Endothelial cell of umbilical vein (primary cell): ENCODE measurements at regions not wholly inside any gene's neighbourhood (a gene's known extent, or its start where the extent isn't known, plus 50 kb on each side); places are given as distances from the start of the nearest gene placed in this dataset.

ENCODE experiments used
- BruUV-seq: library from RNA; stranded (reverse); fragments of 400-500 nt; replicated peaks from 2 replicates; lab custom pipeline; 2021; lab: Mats Ljungman, UMichigan
- CTCF ChIA-PET: fragments of 300-600, 350-600 bp; sonication (Branson Sonifier 250); formaldehyde crosslinking; loops from one replicate; lab custom pipeline; 2021; ENCODE audit warnings: antibody characterized with exemption, inconsistent platforms; lab: Charles Lee
- POLR2A ChIA-PET: fragments of 300-600, 350-600 bp; sonication (Branson Sonifier 250); formaldehyde crosslinking; loops from one replicate; lab custom pipeline; 2021; ENCODE audit warnings: antibody characterized with exemption, inconsistent platforms; lab: Charles Lee
- DNase-seq: peaks from one replicate; pipeline ENCODE4 v3.0.0-alpha.2; 2011; ENCODE audit warnings: low read depth, low spot score
- FAIRE-seq: peaks from 2 replicates; lab custom pipeline; 2011; peaks lifted over from hg19 to GRCh38; lab: Jason Lieb, UNC
- H2AFZ ChIP-seq: 2 replicates; pipeline ENCODE4 v1.6.0; 2012; ENCODE audit warnings: low read depth, low read length, control low read depth, inconsistent platforms
- H3K27ac ChIP-seq: 2 replicates; pipeline ENCODE4 v1.5.1; 2011; ENCODE audit warnings: low read depth, mild to moderate bottlenecking, control low read depth, low read length, moderate library complexity; ENCODE audit not compliant: insufficient read depth
- H3K27me3 ChIP-seq, 2 experiments: 2 replicates each; pipeline versions ENCODE4 v1.6.0 to v1.6.1; 2011; ENCODE audit warnings: low read length in 2 of 2, mixed read lengths in 1 of 2; ENCODE audit not compliant: control insufficient read depth in 2 of 2, insufficient read depth in 2 of 2
- H3K36me3 ChIP-seq, 2 experiments: 2 replicates in 1 of 2; 3 replicates in 1 of 2; pipeline ENCODE4 v1.5.1; 2011; ENCODE audit warnings: low read length in 2 of 2, mild to moderate bottlenecking in 1 of 2, moderate library complexity in 1 of 2; ENCODE audit not compliant: control insufficient read depth in 2 of 2, insufficient read depth in 2 of 2; ENCODE audit errors: extremely low read depth in 1 of 2
- H3K4me1 ChIP-seq: 3 replicates; pipeline ENCODE4 v1.5.1; 2011; ENCODE audit warnings: mild to moderate bottlenecking, low read length; ENCODE audit not compliant: control insufficient read depth, insufficient read depth; ENCODE audit errors: extremely low read depth
- H3K4me2 ChIP-seq: 2 replicates; pipeline ENCODE4 v1.6.1; 2011; ENCODE audit warnings: low read length, control low read depth, mixed read lengths; ENCODE audit not compliant: insufficient read depth
- H3K4me3 ChIP-seq, 3 experiments: fragments of 200-600 bp in 1 of 3; sonication (generic), shearing (Covaris generic) in 1 of 3; replicated peaks in 1 of 3; 2 replicates each; pipeline ENCODE4 v1.5.1; 2011 to 2016; ENCODE audit warnings: control low read depth in 3 of 3, low read length in 3 of 3, mild to moderate bottlenecking in 2 of 3, inconsistent platforms in 1 of 3, low read depth in 1 of 3, moderate library complexity in 1 of 3; ENCODE audit not compliant: insufficient read depth in 1 of 3
- H3K79me2 ChIP-seq: 2 replicates; pipeline ENCODE4 v1.6.0; 2012; ENCODE audit warnings: low read length, inconsistent platforms; ENCODE audit not compliant: control insufficient read depth, insufficient read depth
- H3K9ac ChIP-seq: replicated peaks from 2 replicates; pipeline ENCODE3; 2011; ENCODE audit warnings: low read length, control low read depth; ENCODE audit not compliant: insufficient read depth; ENCODE audit errors: extremely low read depth
- H3K9me1 ChIP-seq: replicated peaks from 3 replicates; pipeline ENCODE4 v1.6.0; 2011; ENCODE audit warnings: mild to moderate bottlenecking, low read length; ENCODE audit not compliant: control insufficient read depth, insufficient read depth; ENCODE audit errors: extremely low read depth
- H3K9me3 ChIP-seq: replicated peaks from 2 replicates; pipeline ENCODE4 v1.5.1; 2012; ENCODE audit warnings: low read length, inconsistent platforms; ENCODE audit not compliant: control insufficient read depth, insufficient read depth
- H4K20me1 ChIP-seq: replicated peaks from 2 replicates; pipeline ENCODE3; 2011; ENCODE audit warnings: mild to moderate bottlenecking, low read length; ENCODE audit not compliant: control insufficient read depth, insufficient read depth; ENCODE audit errors: extremely low read depth
- CTCF ChIP-seq, 2 donors: IDR thresholded peaks; 1 replicate in 1 of 2; 2 replicates in 1 of 2; pipeline ENCODE4 v1.5.1; 2011; ENCODE audit warnings: low read length in 2 of 2, mild to moderate bottlenecking in 2 of 2, moderate library complexity in 2 of 2, control low read depth in 1 of 2, inconsistent platforms in 1 of 2, low read depth in 1 of 2; ENCODE audit not compliant: insufficient read depth in 1 of 2; ENCODE audit errors: extremely low read depth in 1 of 2
- EZH2 ChIP-seq: IDR thresholded peaks from 2 replicates; pipeline ENCODE4 v1.6.1; 2012; ENCODE audit warnings: borderline replicate concordance, low read depth, mild to moderate bottlenecking, moderate library complexity, low read length, inconsistent platforms; ENCODE audit not compliant: severe bottlenecking
- FOS ChIP-seq: IDR thresholded peaks from 2 replicates; pipeline ENCODE4 v1.6.1; 2011; ENCODE audit warnings: mild to moderate bottlenecking, low read length, moderate library complexity, borderline replicate concordance; ENCODE audit not compliant: insufficient read depth
- GATA2 ChIP-seq: IDR thresholded peaks from 2 replicates; pipeline ENCODE4 v1.7.0; 2011; ENCODE audit warnings: low read depth, mild to moderate bottlenecking, moderate library complexity, mixed read lengths, low read length; ENCODE audit not compliant: insufficient read length, insufficient read depth
- JUN ChIP-seq: IDR thresholded peaks from 2 replicates; pipeline ENCODE4 v1.6.1; 2011; ENCODE audit warnings: borderline replicate concordance, low read depth; ENCODE audit not compliant: insufficient read length, insufficient read depth
- MAX ChIP-seq: IDR thresholded peaks from 2 replicates; pipeline ENCODE4 v1.6.1; 2011; ENCODE audit not compliant: insufficient read depth, insufficient read length
- MYC ChIP-seq: IDR thresholded peaks from one replicate; pipeline ENCODE4 v1.6.1; 2011; ENCODE audit warnings: mild to moderate bottlenecking, low read depth, low read length
- POLR2A ChIP-seq: IDR thresholded peaks from 2 replicates; pipeline ENCODE4 v1.6.1; 2012; ENCODE audit warnings: low read depth, mild to moderate bottlenecking, control low read depth, low read length
- POLR2AphosphoS5 ChIP-seq: IDR thresholded peaks from 2 replicates; pipeline ENCODE4 v1.6.1; 2012; ENCODE audit warnings: low read depth, mild to moderate bottlenecking, control low read depth, low read length, moderate library complexity; ENCODE audit not compliant: insufficient read depth
- dilution Hi-C: fragments of 300-500 bp; cut with MboI; formaldehyde crosslinking; loops from one replicate; pipeline ENCODE4 v1.15.0; 2019; ENCODE audit warnings: low sequenced_read_pairs; ENCODE audit not compliant: extremely low pct_ligation_motif_present
- intact Hi-C: fragments of 100-400 bp; cut with micrococcal nuclease; formaldehyde crosslinking; loops from one replicate; pipeline ENCODE4 v1.10.0; 2022

GRCh38 chr1:178648151-178648550 is 76.9 kb upstream of the RALGPS2 start:
- ChIA-PET CTCF (no interaction called here), POLR2A (no interaction called here)
- no TSS peak for BruUV-seq

More at GRCh38 chr1:178648151-178648550, 76.9 kb upstream of the RALGPS2 start:
- FAIRE-seq (no peak), DNase-seq (no peak)
- H3K9ac ChIP-seq = no peak overlapping the region
- TF ChIP-seq POLR2A (no peak), POLR2AphosphoS5 (no peak), MAX (no peak), CTCF (IDR thresholded peaks at IDR 0.05; ENCODE audit: extremely low read depth in 1 of 2, insufficient read depth in 1 of 2, low read depth in 1 of 2, low read length in 2 of 2) (no peak), GATA2 (no peak), MYC (no peak), FOS (no peak), JUN (no peak), EZH2 (no peak)
- peaks cover 0 to 7% of the 10 kb centered on the region in 2 experiments for H3K27me3 ChIP-seq
- H4K20me1 ChIP-seq = no peaks in the 10 kb centered on the region
- H2AFZ ChIP-seq = no peak overlapping the region
- dilution Hi-C loops = no loop called here
- H3K4me3 ChIP-seq = no peak overlapping the region
- no peaks in the 10 kb centered on the region for H3K79me2 ChIP-seq
- H3K27ac ChIP-seq = no peak overlapping the region
- intact Hi-C loops = no loop called here
- no peaks in the 10 kb centered on the region for H3K9me1 ChIP-seq
- peaks cover 3% of the 10 kb centered on the region for H3K4me1 ChIP-seq
- H3K36me3 ChIP-seq = no peaks in the 10 kb centered on the region
- no peak overlapping the region for H3K4me2 ChIP-seq
- H3K9me3 ChIP-seq = no peaks in the 10 kb centered on the region
